A549 (cell line): ENCODE measurements at regions not wholly inside any gene's neighbourhood (a gene's known extent, or its start where the extent isn't known, plus 50 kb on each side); places are given as distances from the start of the nearest gene placed in this dataset.

Experiments
- ATAC-seq, 2 experiments: fragments of 200-7000 bp in 1 of 2; fragments of >200 bp in 1 of 2; cut with Nextera tagmentation in 1 of 2; cut with Tn5 transposase in 1 of 2; 3 replicates each; pipeline versions ENCODE4 v1.8.0 to v1.9.1; 2018 to 2020; ENCODE audit warnings: mild to moderate bottlenecking in 1 of 2, moderate library complexity in 1 of 2
- CTCF ChIA-PET: fragments of 300-600 bp; sonication (Branson Sonifier 250); formaldehyde crosslinking; extraction: SDS; loops from one replicate; lab custom pipeline; 2021; ENCODE audit warnings: antibody characterized with exemption, inconsistent platforms; lab: Yijun Ruan, JAX
- POLR2A ChIA-PET: fragments of 350-600 bp; formaldehyde crosslinking; extraction: SDS; loops from one replicate; lab custom pipeline; 2021; ENCODE audit warnings: antibody characterized with exemption, inconsistent platforms; lab: Yijun Ruan, JAX
- DNase-seq, 2 experiments: peaks; one replicate each; pipeline versions ENCODE4 v3.0.0 to v3.0.0-alpha.2; 2011 to 2016; ENCODE audit warnings: low read depth in 1 of 2, low spot score in 1 of 2
- FAIRE-seq: peaks from 2 replicates; lab custom pipeline; 2011; peaks lifted over from hg19 to GRCh38; lab: Jason Lieb, UNC
- H3K27ac ChIP-seq, 2 experiments: fragments of >200 bp; sonication (Bioruptor Twin); formaldehyde crosslinking; 3 replicates each; pipeline ENCODE4 v1.5.1; 2016 to 2017
- H3K4me1 ChIP-seq: fragments of >200 bp; sonication (Bioruptor Twin); formaldehyde crosslinking; 3 replicates; pipeline ENCODE4 v1.6.1; 2016
- H3K4me2 ChIP-seq: fragments of >200 bp; sonication (Bioruptor Twin); formaldehyde crosslinking; 3 replicates; pipeline ENCODE4 v1.6.1; 2016
- H3K4me3 ChIP-seq: fragments of >200 bp; sonication (Bioruptor Twin); formaldehyde crosslinking; 3 replicates; pipeline ENCODE4 v1.5.1; 2016
- H3K9me3 ChIP-seq: fragments of >200 bp; sonication (Bioruptor Twin); formaldehyde crosslinking; 3 replicates; pipeline ENCODE4 v1.6.1; 2016
- CBX2 ChIP-seq: fragments of 200-600 bp; sonication (generic); IDR thresholded peaks from 2 replicates; pipeline ENCODE4 v1.6.1; 2016; ENCODE audit warnings: low read depth, mild to moderate bottlenecking, borderline replicate concordance
- CEBPB ChIP-seq, 2 experiments: fragments of >200 bp in 1 of 2; sonication (Bioruptor Twin) in 1 of 2; formaldehyde crosslinking in 1 of 2; IDR thresholded peaks; 2 replicates each; pipeline ENCODE4 v1.6.1; 2012 to 2016
- EHF ChIP-seq: fragments of 250-450 bp; sonication (Bioruptor Pico); IDR thresholded peaks from 2 replicates; pipeline ENCODE4 v1.5.0; 2020; ENCODE audit warnings: mild to moderate bottlenecking
- FOSB ChIP-seq: fragments of 250-450 bp; sonication (Bioruptor Pico); IDR thresholded peaks from 2 replicates; pipeline ENCODE4 v1.5.0; 2020; ENCODE audit warnings: mild to moderate bottlenecking, moderate library complexity
- GATA3 ChIP-seq: IDR thresholded peaks from 2 replicates; pipeline ENCODE4 v1.6.1; 2012; ENCODE audit warnings: borderline replicate concordance
- HEYL ChIP-seq: fragments of 250-450 bp; sonication (Bioruptor Pico); IDR thresholded peaks from 2 replicates; pipeline ENCODE4 v1.8.0; 2021; ENCODE audit warnings: mild to moderate bottlenecking, moderate library complexity
- JUN ChIP-seq, 2 experiments: fragments of >200 bp; sonication (Bioruptor Twin); formaldehyde crosslinking; IDR thresholded peaks; 2 replicates in 1 of 2; 3 replicates in 1 of 2; pipeline ENCODE4 v1.6.1; 2016 to 2017
- KDM1A ChIP-seq: fragments of 200-600 bp; sonication (generic); IDR thresholded peaks from 2 replicates; pipeline ENCODE4 v1.6.1; 2016; ENCODE audit warnings: low read depth, mild to moderate bottlenecking
- KDM5A ChIP-seq: fragments of 200-600 bp; sonication (generic); IDR thresholded peaks from 2 replicates; pipeline ENCODE4 v1.6.1; 2016; ENCODE audit warnings: antibody characterized with exemption, mild to moderate bottlenecking
- MAFK ChIP-seq: fragments of 450-650 bp; IDR thresholded peaks from 2 replicates; pipeline ENCODE4 v1.6.1; 2014; ENCODE audit not compliant: partially characterized antibody
- MAX ChIP-seq: IDR thresholded peaks from 2 replicates; pipeline ENCODE4 v1.6.1; 2012
- MAZ ChIP-seq: fragments of 150-350 bp; IDR thresholded peaks from 2 replicates; pipeline ENCODE4 v1.6.1; 2014; ENCODE audit warnings: antibody characterized with exemption, low read depth, low read length, borderline replicate concordance
- NFE2L2 ChIP-seq: fragments of 150-350 bp; conservative IDR thresholded peaks from 2 replicates; pipeline ENCODE4 v1.6.1; 2014; ENCODE audit warnings: low read length
- NR3C1 ChIP-seq: fragments of >200 bp; sonication (Bioruptor Twin); formaldehyde crosslinking; IDR thresholded peaks from 3 replicates; pipeline ENCODE4 v1.6.1; 2017
- PHF8 ChIP-seq: fragments of 200-600 bp; sonication (generic); IDR thresholded peaks from 2 replicates; pipeline ENCODE4 v1.6.1; 2016; ENCODE audit warnings: low read depth, mild to moderate bottlenecking, antibody characterized with exemption, moderate library complexity, borderline replicate concordance
- POLR2A ChIP-seq: IDR thresholded peaks from 2 replicates; pipeline ENCODE4 v1.6.1; 2012; ENCODE audit warnings: mild to moderate bottlenecking, low read length
- POLR2AphosphoS2 ChIP-seq: conservative IDR thresholded peaks from 2 replicates; pipeline ENCODE4 v1.6.1; 2012; ENCODE audit warnings: low read length, improper control_type of control experiment, inconsistent platforms
- RAD21 ChIP-seq, 2 experiments: fragments of >200 bp in 1 of 2; sonication (Bioruptor Twin) in 1 of 2; formaldehyde crosslinking in 1 of 2; IDR thresholded peaks in 1 of 2; conservative IDR thresholded peaks in 1 of 2; 2 replicates in 1 of 2; 3 replicates in 1 of 2; pipeline ENCODE4 v1.6.1; 2012 to 2018; ENCODE audit warnings: inconsistent platforms in 1 of 2
- RNF2 ChIP-seq: fragments of 200-600 bp; sonication (generic); IDR thresholded peaks from 2 replicates; pipeline ENCODE4 v1.6.1; 2016; ENCODE audit warnings: low read depth, mild to moderate bottlenecking, antibody characterized with exemption, moderate library complexity, borderline replicate concordance
- SMC3 ChIP-seq: fragments of >200 bp; sonication (Bioruptor Twin); formaldehyde crosslinking; IDR thresholded peaks from 3 replicates; pipeline ENCODE4 v1.6.1; 2018; ENCODE audit warnings: inconsistent platforms
- SREBF2 ChIP-seq: fragments of 450-650 bp; IDR thresholded peaks from 2 replicates; pipeline ENCODE4 v1.6.1; 2014; ENCODE audit warnings: mild to moderate bottlenecking, moderate library complexity
- TP53 ChIP-seq: fragments of 250-450 bp; sonication (Bioruptor Pico); IDR thresholded peaks from 2 replicates; pipeline ENCODE4 v1.5.0; 2021; ENCODE audit warnings: mild to moderate bottlenecking, moderate library complexity
- ZNF302 ChIP-seq: fragments of 250-450 bp; sonication (Bioruptor Pico); IDR thresholded peaks from 2 replicates; pipeline ENCODE4 v1.9.0; 2021; ENCODE audit warnings: inconsistent platforms, mild to moderate bottlenecking, moderate library complexity
- ZSCAN20 ChIP-seq: fragments of 250-450 bp; sonication (Bioruptor Pico); IDR thresholded peaks from 2 replicates; pipeline ENCODE4 v1.8.0; 2022; ENCODE audit warnings: mild to moderate bottlenecking, moderate library complexity
- WGBS: methylation state at CpG from one replicate; pipeline ENCODE4 v1.1.6; 2017; ENCODE audit errors: missing lambda C conversion rate; 5-methylcytosine and 5-hydroxymethylcytosine counted together
- TF ChIP-seq, protein P1 (sequence below): fragments of 150-350 bp; IDR thresholded peaks from 2 replicates; pipeline ENCODE4 v1.6.1; 2014; ENCODE audit warnings: low read depth, mild to moderate bottlenecking, low read length
- TF ChIP-seq, protein P2 (sequence below): fragments of 250-450 bp; sonication (Bioruptor Pico); IDR thresholded peaks from 2 replicates; pipeline ENCODE4 v1.5.0; 2021; ENCODE audit warnings: mild to moderate bottlenecking, moderate library complexity, borderline replicate concordance
- TF ChIP-seq, protein P3 (sequence below): fragments of >200 bp; sonication (Bioruptor Twin); formaldehyde crosslinking; IDR thresholded peaks from 3 replicates; pipeline ENCODE4 v1.5.1; 2016

DNA sequence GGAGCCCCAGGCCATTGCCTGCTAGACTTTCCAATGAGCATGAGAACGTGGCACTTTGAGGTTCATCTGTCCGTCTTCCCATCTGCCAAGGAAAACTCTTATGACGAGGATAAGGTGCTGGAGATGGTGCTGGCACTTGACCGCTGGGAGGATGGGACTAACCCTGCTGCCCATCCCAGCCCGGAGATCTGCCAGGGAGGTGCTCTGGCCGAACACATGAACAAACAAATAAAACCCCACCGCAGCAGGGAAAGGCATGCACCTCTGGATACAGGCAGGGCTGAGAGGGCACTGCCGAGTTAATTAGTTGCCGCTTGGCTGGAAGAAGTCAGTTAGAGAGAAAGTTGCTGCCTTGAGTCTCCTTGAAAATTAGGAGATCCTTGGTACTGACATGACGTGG, 308.4 kb downstream of the AJAP1 start:
- 15% methylated on average over 10 of the region's 10 CpGs for WGBS
- H3K27ac ChIP-seq: 0 out of 6 replicates have a peak overlapping the region, but pooled peaks of 1 of the 2 experiments have one; percentile 7
- no peak for DNase-seq
- TF ChIP-seq PHF8 (no peak), POLR2AphosphoS2 (no peak), MAFK (no peak), JUN (IDR thresholded peaks at IDR 0.05) (no peak), RNF2 (no peak), KDM1A (no peak), RAD21 (conservative IDR thresholded peaks at IDR 0.05 in 1 of 2, IDR thresholded peaks at IDR 0.05 in 1 of 2) (no peak), MAZ (no peak), GATA3 (no peak), POLR2A (no peak), TP53 (CRISPR knock-in tag) (no peak), NFE2L2 (no peak), ZNF302 (CRISPR knock-in tag) (no peak)
- TF ChIP-seq, all 56 proteins: peak for 0
- CTCF ChIA-PET: no interaction called here
- FAIRE-seq (no peak), ATAC-seq (no peak)
- H3K4me2 ChIP-seq: peak overlapping the region; percentile 41; the same call in 2 of the 3 replicates
- 0 out of 3 replicates have a peak, but pooled peaks cover 3% of the 10 kb centered on the region for H3K4me1 ChIP-seq
- no peaks in the 10 kb centered on the region for H3K9me3 ChIP-seq
- no peak overlapping the region for H3K4me3 ChIP-seq
- POLR2A ChIA-PET: no interaction called here

DNA sequence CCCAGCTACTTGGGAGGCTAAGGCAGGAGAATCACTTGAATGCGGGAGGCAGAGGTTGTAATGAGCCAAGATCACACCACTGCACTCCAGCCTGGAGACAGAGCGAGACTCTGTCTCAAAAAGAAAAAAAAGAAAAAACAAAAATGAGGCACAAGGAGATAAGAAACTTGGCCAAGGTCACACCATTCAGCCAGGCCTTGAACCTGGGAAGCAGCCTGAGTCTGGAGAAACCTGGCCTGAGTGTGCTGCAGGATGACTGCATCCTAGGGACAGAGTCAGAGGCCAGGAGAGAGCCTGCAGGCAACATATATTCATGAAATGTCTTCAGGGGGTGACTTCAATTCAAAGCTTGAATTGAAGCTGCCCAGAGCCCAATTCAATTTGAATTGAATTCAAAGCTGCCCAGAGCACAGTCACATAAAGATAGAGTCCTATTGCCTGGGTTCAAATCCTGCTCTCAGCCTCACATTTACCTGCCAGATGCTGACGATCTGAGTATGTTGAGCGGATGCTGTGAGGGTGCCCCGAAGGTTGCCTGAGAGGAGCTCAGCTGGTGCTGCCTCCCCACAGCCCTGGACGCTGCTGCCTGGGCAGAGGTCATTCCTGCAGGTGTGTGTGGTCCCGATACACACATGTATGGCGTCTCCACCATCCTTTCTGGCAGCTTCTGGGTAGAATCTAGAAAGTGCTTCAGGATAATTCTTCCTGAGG, 307.7 kb downstream of the AJAP1 start:
- H3K4me2 ChIP-seq: no peak overlapping the region
- ChIA-PET POLR2A (no interaction called here), CTCF (no interaction called here)
- H3K4me1 ChIP-seq: 0 out of 3 replicates have a peak, but pooled peaks cover 3% of the 10 kb centered on the region
- no peak overlapping the region for H3K27ac ChIP-seq
- H3K4me3 ChIP-seq: no peak overlapping the region
- DNase-seq: no peak
- FAIRE-seq: no peak
- no peak for ATAC-seq
- H3K9me3 ChIP-seq: no peaks in the 10 kb centered on the region
- TF ChIP-seq CBX2 (no peak), KDM5A (no peak), SMC3 (no peak), HEYL (CRISPR knock-in tag) (no peak), EHF (CRISPR knock-in tag) (no peak), PHF8 (no peak), RAD21 (conservative IDR thresholded peaks at IDR 0.05 in 1 of 2, IDR thresholded peaks at IDR 0.05 in 1 of 2) (no peak), POLR2AphosphoS2 (no peak), MAZ (no peak), ZSCAN20 (CRISPR knock-in tag) (no peak), FOSB (CRISPR knock-in tag) (no peak), MAX (no peak), CEBPB (IDR thresholded peaks at IDR 0.05) (no peak), NR3C1 (no peak), MAFK (no peak), SREBF2 (no peak)
- TF ChIP-seq, protein P1, sequence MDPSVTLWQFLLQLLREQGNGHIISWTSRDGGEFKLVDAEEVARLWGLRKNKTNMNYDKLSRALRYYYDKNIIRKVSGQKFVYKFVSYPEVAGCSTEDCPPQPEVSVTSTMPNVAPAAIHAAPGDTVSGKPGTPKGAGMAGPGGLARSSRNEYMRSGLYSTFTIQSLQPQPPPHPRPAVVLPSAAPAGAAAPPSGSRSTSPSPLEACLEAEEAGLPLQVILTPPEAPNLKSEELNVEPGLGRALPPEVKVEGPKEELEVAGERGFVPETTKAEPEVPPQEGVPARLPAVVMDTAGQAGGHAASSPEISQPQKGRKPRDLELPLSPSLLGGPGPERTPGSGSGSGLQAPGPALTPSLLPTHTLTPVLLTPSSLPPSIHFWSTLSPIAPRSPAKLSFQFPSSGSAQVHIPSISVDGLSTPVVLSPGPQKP: no peak
- TF ChIP-seq, protein P2, sequence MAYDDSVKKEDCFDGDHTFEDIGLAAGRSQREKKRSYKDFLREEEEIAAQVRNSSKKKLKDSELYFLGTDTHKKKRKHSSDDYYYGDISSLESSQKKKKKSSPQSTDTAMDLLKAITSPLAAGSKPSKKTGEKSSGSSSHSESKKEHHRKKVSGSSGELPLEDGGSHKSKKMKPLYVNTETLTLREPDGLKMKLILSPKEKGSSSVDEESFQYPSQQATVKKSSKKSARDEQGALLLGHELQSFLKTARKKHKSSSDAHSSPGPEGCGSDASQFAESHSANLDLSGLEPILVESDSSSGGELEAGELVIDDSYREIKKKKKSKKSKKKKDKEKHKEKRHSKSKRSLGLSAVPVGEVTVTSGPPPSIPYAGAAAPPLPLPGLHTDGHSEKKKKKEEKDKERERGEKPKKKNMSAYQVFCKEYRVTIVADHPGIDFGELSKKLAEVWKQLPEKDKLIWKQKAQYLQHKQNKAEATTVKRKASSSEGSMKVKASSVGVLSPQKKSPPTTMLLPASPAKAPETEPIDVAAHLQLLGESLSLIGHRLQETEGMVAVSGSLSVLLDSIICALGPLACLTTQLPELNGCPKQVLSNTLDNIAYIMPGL: no peak
- TF ChIP-seq, protein P3, sequence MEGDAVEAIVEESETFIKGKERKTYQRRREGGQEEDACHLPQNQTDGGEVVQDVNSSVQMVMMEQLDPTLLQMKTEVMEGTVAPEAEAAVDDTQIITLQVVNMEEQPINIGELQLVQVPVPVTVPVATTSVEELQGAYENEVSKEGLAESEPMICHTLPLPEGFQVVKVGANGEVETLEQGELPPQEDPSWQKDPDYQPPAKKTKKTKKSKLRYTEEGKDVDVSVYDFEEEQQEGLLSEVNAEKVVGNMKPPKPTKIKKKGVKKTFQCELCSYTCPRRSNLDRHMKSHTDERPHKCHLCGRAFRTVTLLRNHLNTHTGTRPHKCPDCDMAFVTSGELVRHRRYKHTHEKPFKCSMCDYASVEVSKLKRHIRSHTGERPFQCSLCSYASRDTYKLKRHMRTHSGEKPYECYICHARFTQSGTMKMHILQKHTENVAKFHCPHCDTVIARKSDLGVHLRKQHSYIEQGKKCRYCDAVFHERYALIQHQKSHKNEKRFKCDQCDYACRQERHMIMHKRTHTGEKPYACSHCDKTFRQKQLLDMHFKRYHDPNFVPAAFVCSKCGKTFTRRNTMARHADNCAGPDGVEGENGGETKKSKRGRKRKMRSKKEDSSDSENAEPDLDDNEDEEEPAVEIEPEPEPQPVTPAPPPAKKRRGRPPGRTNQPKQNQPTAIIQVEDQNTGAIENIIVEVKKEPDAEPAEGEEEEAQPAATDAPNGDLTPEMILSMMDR: no peak
- 34% methylated on average over 6 of the region's 8 CpGs for whole genome bisulfite sequencing
